SU-DHL-6 (cell line): ENCODE measurements at regions not wholly inside any gene's neighbourhood (a gene's known extent, or its start where the extent isn't known, plus 50 kb on each side); places are given as distances from the start of the nearest gene placed in this dataset.

Experiments
- H2AFZ ChIP-seq: fragments of 200-600 bp; sonication (generic); 2 replicates; pipeline ENCODE4 v1.6.1; 2014; ENCODE audit warnings: low read depth, mild to moderate bottlenecking, moderate library complexity, mixed read lengths, antibody characterized with exemption, low read length; ENCODE audit not compliant: severe bottlenecking
- H3F3A ChIP-seq: fragments of 200-600 bp; shearing (Covaris generic); 2 replicates; pipeline ENCODE4 v1.6.0; 2016; ENCODE audit warnings: antibody characterized with exemption, mild to moderate bottlenecking; ENCODE audit not compliant: insufficient read depth
- H3K27ac ChIP-seq: fragments of 200-600 bp; sonication (generic); 2 replicates; pipeline ENCODE4 v1.5.1; 2016; ENCODE audit warnings: low read depth, mild to moderate bottlenecking, low read length, moderate library complexity, mixed read lengths
- H3K27me3 ChIP-seq: fragments of 200-600 bp; sonication (generic), shearing (Covaris generic); 2 replicates; pipeline ENCODE4 v1.6.0; 2014; ENCODE audit warnings: mild to moderate bottlenecking, low read length
- H3K36me3 ChIP-seq: fragments of 200-600 bp; sonication (generic); 2 replicates; pipeline ENCODE4 v1.6.1; 2014; ENCODE audit warnings: mild to moderate bottlenecking, low read length, mixed read lengths
- H3K4me2 ChIP-seq: fragments of 300-600, 200-600 bp; shearing (Covaris generic), sonication (generic); 2 replicates; pipeline ENCODE4 v1.6.0; 2014; ENCODE audit warnings: low read length, low read depth, mild to moderate bottlenecking; ENCODE audit not compliant: poor library complexity, severe bottlenecking
- H3K4me3 ChIP-seq: fragments of 200-600 bp; sonication (generic); 2 replicates; pipeline ENCODE4 v1.5.1; 2014; ENCODE audit warnings: antibody characterized with exemption, low read length, mild to moderate bottlenecking, mixed read lengths; ENCODE audit not compliant: insufficient read depth, poor library complexity, severe bottlenecking
- H3K79me2 ChIP-seq: fragments of 200-600 bp; sonication (generic); 2 replicates; pipeline ENCODE4 v1.6.1; 2014; ENCODE audit warnings: mild to moderate bottlenecking, low read length, moderate library complexity; ENCODE audit not compliant: insufficient read depth
- H3K9ac ChIP-seq: fragments of 200-600 bp; sonication (generic); 2 replicates; pipeline ENCODE4 v1.7.0; 2014; ENCODE audit warnings: mild to moderate bottlenecking, low read length
- H3K9me2 ChIP-seq: fragments of 200-600 bp; sonication (generic); replicated peaks from 2 replicates; pipeline ENCODE4 v1.6.1; 2014; ENCODE audit warnings: low read length; ENCODE audit not compliant: insufficient read depth
- H3K9me3 ChIP-seq: fragments of 200-600 bp; sonication (generic); 2 replicates; pipeline ENCODE4 v1.6.1; 2014; ENCODE audit warnings: low read length, mixed read lengths; ENCODE audit not compliant: insufficient read depth
- H4K20me1 ChIP-seq: fragments of 200-600 bp; sonication (generic); 2 replicates; pipeline ENCODE4 v1.6.1; 2014; ENCODE audit warnings: low read depth, mild to moderate bottlenecking, antibody characterized with exemption, low read length, moderate library complexity, mixed read lengths
- CTCF ChIP-seq: fragments of 200-600 bp; sonication (generic); IDR thresholded peaks from one replicate; pipeline ENCODE4 v1.5.1; 2017; ENCODE audit warnings: antibody characterized with exemption, mild to moderate bottlenecking, low read length, moderate library complexity; ENCODE audit not compliant: insufficient read depth, poor library complexity, severe bottlenecking
- EZH2phosphoT487 ChIP-seq: fragments of 200-600 bp; sonication (generic), shearing (Covaris generic); conservative IDR thresholded peaks from 2 replicates; pipeline ENCODE4 v1.6.1; 2018; ENCODE audit warnings: mild to moderate bottlenecking, antibody characterized with exemption, low read length, moderate library complexity, mixed read lengths

- no peak overlapping the region for H3K9ac ChIP-seq
- H2AFZ ChIP-seq, result no peak overlapping the region
- no peaks in the 10 kb centered on the region for H3K9me3 ChIP-seq
- no peaks in the 10 kb centered on the region for H4K20me1 ChIP-seq
- no peak overlapping the region for H3K4me3 ChIP-seq
- TF ChIP-seq EZH2phosphoT487 (no peak), CTCF (no peak)
- H3K27me3 ChIP-seq, result no peaks in the 10 kb centered on the region
- H3K9me2 ChIP-seq, result no peaks in the 10 kb centered on the region
- H3F3A ChIP-seq, result no peaks in the 10 kb centered on the region
- no peak overlapping the region for H3K27ac ChIP-seq
- H3K4me2 ChIP-seq, result no peak overlapping the region
- no peaks in the 10 kb centered on the region for H3K79me2 ChIP-seq
- no peaks in the 10 kb centered on the region for H3K36me3 ChIP-seq
Measured at GRCh38 chr5:93055561-93055960, 525.5 kb downstream of the NR2F1-AS1 start.

- TF ChIP-seq CTCF (no peak), EZH2phosphoT487 (no peak)
- no peaks in the 10 kb centered on the region for H3K36me3 ChIP-seq
- no peaks in the 10 kb centered on the region for H3K9me2 ChIP-seq
- H2AFZ ChIP-seq, result no peak overlapping the region
- H3K9ac ChIP-seq, result no peak overlapping the region
- no peaks in the 10 kb centered on the region for H3K9me3 ChIP-seq
- H4K20me1 ChIP-seq, result no peaks in the 10 kb centered on the region
- no peak overlapping the region for H3K27ac ChIP-seq
- no peaks in the 10 kb centered on the region for H3K79me2 ChIP-seq
- no peaks in the 10 kb centered on the region for H3K27me3 ChIP-seq
- no peaks in the 10 kb centered on the region for H3F3A ChIP-seq
- no peak overlapping the region for H3K4me3 ChIP-seq
- no peak overlapping the region for H3K4me2 ChIP-seq
Measured at GRCh38 chr5:93054424-93055163, 526.4 kb downstream of the NR2F1-AS1 start.

GRCh38 chr5:93053825-93054224, 527.2 kb downstream of the NR2F1-AS1 start:
- no peaks in the 10 kb centered on the region for H3F3A ChIP-seq
- no peak overlapping the region for H3K4me3 ChIP-seq
- H3K9me3 ChIP-seq, result no peaks in the 10 kb centered on the region
- no peak overlapping the region for H3K4me2 ChIP-seq
- no peak for TF ChIP-seq CTCF
- no peak for TF ChIP-seq EZH2phosphoT487
- no peaks in the 10 kb centered on the region for H3K27me3 ChIP-seq
- no peaks in the 10 kb centered on the region for H4K20me1 ChIP-seq
- no peaks in the 10 kb centered on the region for H3K36me3 ChIP-seq
- no peaks in the 10 kb centered on the region for H3K9me2 ChIP-seq
- H3K9ac ChIP-seq, result no peak overlapping the region
- H2AFZ ChIP-seq, result no peak overlapping the region
- no peak overlapping the region for H3K27ac ChIP-seq
- H3K79me2 ChIP-seq, result no peaks in the 10 kb centered on the region
